ENCODE measurements at regions not wholly inside any gene's neighbourhood (a gene's known extent, or its start where the extent isn't known, plus 50 kb on each side); places are given as distances from the start of the nearest gene placed in this dataset.

DNA sequence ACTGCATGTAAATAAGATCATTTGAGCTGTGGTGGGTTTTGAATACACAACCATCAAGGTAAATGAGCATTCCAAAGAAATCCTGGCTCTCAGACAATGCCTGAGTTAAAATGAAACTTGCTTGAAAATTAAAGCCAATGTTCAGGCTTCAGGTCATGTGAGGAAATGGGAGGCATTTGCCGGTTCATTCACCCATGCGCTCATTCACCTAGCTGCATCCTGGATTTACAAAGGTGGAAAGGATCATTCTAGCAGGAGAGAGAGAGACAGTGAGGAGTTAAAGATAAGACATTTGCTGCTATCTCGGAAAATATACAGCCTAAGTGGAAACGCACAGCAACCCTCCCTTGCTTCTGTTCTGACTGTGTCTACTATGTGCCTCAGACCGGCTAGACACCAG, 143.8 kb upstream of the KLF4 start:
- peaks cover 1% of the 10 kb centered on the region for H3K4me1 Mint-ChIP-seq (ENCODE audit: low read depth, unreplicated experiment)
- Histone ChIP-seq H3K27ac (ENCODE audit: low read depth, low read length) (no peak overlapping the region), H3K27me3 (ENCODE audit: insufficient read depth, low read length) (peaks cover 4% of the 10 kb centered on the region), H3K4me1 (ENCODE audit: insufficient read depth, low read length) (peaks cover 5% of the 10 kb centered on the region), H2AFZ (ENCODE audit: low read depth, low read length) (no peak overlapping the region), H3K4me2 (ENCODE audit: low read length) (no peak overlapping the region), H3K79me2 (ENCODE audit: insufficient read depth, low read length) (no peaks in the 10 kb centered on the region), H3K36me3 (ENCODE audit: insufficient read depth, low read length) (no peaks in the 10 kb centered on the region), H4K20me1 (ENCODE audit: insufficient read depth, low read length) (no peaks in the 10 kb centered on the region), H3K9ac (ENCODE audit: low read length) (no peak overlapping the region), H3K4me3 (ENCODE audit: insufficient read depth, low read depth, low read length) (no peak overlapping the region), H3K9me3 (ENCODE audit: insufficient read depth, low read depth, low read length) (no peaks in the 10 kb centered on the region)
- peaks cover 29% of the 10 kb centered on the region for H3K27me3 Mint-ChIP-seq (ENCODE audit: low read depth, unreplicated experiment)
- FAIRE-seq (no peak), DNase-seq (ENCODE audit: low read depth) (no peak)
- H3K9me3 Mint-ChIP-seq (ENCODE audit: unreplicated experiment) = peaks cover 2% of the 10 kb centered on the region
- no peaks in the 10 kb centered on the region for H3K36me3 Mint-ChIP-seq (ENCODE audit: low read depth, unreplicated experiment)
- TF ChIP-seq, protein P1, sequence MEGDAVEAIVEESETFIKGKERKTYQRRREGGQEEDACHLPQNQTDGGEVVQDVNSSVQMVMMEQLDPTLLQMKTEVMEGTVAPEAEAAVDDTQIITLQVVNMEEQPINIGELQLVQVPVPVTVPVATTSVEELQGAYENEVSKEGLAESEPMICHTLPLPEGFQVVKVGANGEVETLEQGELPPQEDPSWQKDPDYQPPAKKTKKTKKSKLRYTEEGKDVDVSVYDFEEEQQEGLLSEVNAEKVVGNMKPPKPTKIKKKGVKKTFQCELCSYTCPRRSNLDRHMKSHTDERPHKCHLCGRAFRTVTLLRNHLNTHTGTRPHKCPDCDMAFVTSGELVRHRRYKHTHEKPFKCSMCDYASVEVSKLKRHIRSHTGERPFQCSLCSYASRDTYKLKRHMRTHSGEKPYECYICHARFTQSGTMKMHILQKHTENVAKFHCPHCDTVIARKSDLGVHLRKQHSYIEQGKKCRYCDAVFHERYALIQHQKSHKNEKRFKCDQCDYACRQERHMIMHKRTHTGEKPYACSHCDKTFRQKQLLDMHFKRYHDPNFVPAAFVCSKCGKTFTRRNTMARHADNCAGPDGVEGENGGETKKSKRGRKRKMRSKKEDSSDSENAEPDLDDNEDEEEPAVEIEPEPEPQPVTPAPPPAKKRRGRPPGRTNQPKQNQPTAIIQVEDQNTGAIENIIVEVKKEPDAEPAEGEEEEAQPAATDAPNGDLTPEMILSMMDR (IDR thresholded peaks at IDR 0.05; ENCODE audit: insufficient read depth, low read depth, low read length) = no peak
- no peak for TF ChIP-seq EZH2 (IDR thresholded peaks at IDR 0.05; ENCODE audit: insufficient read depth, low read length)
- H3K27ac Mint-ChIP-seq (ENCODE audit: unreplicated experiment) = no peak overlapping the region
- H3K4me3 Mint-ChIP-seq (ENCODE audit: unreplicated experiment) = no peak overlapping the region

DNA sequence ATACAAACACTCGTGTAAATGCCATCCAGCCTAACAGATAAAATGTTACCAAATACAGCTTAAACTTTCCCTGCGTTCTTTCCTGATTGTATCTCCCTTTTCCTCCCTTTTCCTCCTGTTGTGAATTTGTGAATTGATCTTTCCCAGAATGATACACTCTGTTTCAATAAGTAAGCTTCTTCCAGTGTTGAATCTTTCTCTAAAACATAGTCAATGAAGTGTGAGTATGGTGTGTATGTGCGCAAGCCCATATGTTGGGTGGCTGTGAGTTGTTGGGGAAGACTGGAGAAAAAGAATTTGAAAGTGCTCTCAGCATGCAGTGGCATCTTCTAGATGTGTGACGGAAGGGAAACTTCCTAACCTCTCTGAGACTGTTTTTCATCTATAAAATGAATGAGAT, 143.1 kb upstream of the KLF4 start:
- no peak for DNase-seq (ENCODE audit: low read depth)
- TF ChIP-seq EZH2 (IDR thresholded peaks at IDR 0.05; ENCODE audit: insufficient read depth, low read length) = no peak
- TF ChIP-seq, protein P1 (IDR thresholded peaks at IDR 0.05; ENCODE audit: insufficient read depth, low read depth, low read length) = no peak
- H4K20me1 ChIP-seq (ENCODE audit: insufficient read depth, low read length) = no peaks in the 10 kb centered on the region
- H3K27me3 ChIP-seq (ENCODE audit: insufficient read depth, low read length) = peaks cover 4% of the 10 kb centered on the region
- H3K4me3 ChIP-seq (ENCODE audit: insufficient read depth, low read depth, low read length) = no peak overlapping the region
- H3K9ac ChIP-seq (ENCODE audit: low read length) = no peak overlapping the region
- no peak overlapping the region for H3K27ac ChIP-seq (ENCODE audit: low read depth, low read length)
- peaks cover 5% of the 10 kb centered on the region for H3K4me1 ChIP-seq (ENCODE audit: insufficient read depth, low read length)
- no peaks in the 10 kb centered on the region for H3K36me3 ChIP-seq (ENCODE audit: insufficient read depth, low read length)
- no peaks in the 10 kb centered on the region for H3K79me2 ChIP-seq (ENCODE audit: insufficient read depth, low read length)
- H3K9me3 ChIP-seq (ENCODE audit: insufficient read depth, low read depth, low read length) = no peaks in the 10 kb centered on the region
- H3K27me3 Mint-ChIP-seq (ENCODE audit: low read depth, unreplicated experiment) = peaks cover 35% of the 10 kb centered on the region
- FAIRE-seq = no peak
- H3K4me2 ChIP-seq (ENCODE audit: low read length) = no peak overlapping the region
- H3K9me3 Mint-ChIP-seq (ENCODE audit: unreplicated experiment) = no peaks in the 10 kb centered on the region
- H3K36me3 Mint-ChIP-seq (ENCODE audit: low read depth, unreplicated experiment) = no peaks in the 10 kb centered on the region
- H3K27ac Mint-ChIP-seq (ENCODE audit: unreplicated experiment) = no peak overlapping the region
- no peak overlapping the region for H2AFZ ChIP-seq (ENCODE audit: low read depth, low read length)
- H3K4me3 Mint-ChIP-seq (ENCODE audit: unreplicated experiment) = no peak overlapping the region
- H3K4me1 Mint-ChIP-seq (ENCODE audit: low read depth, unreplicated experiment) = no peaks in the 10 kb centered on the region

DNA sequence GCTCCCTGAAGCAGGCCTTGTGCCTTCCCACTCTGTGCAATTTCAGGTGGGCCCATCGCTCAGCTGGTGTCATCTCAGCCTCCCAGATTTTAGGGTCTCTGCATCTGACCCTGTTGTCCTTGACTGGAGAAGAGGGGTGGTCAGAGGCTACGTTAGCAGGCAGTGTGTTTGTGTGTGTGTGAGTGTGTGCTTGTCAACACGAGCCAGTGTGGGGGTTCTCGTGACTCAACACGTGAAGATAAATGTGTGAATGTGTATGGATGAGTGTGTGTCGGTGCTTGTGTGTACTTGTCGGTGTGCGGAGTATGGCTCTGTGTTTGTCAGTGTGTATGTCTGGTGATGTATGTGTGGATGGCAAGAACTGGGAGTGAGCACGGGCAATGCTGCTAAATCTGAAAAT, 142.6 kb upstream of the KLF4 start:
- Mint-ChIP-seq H3K36me3 (ENCODE audit: low read depth, unreplicated experiment) (no peaks in the 10 kb centered on the region), H3K4me1 (ENCODE audit: low read depth, unreplicated experiment) (no peaks in the 10 kb centered on the region), H3K4me3 (ENCODE audit: unreplicated experiment) (no peak overlapping the region), H3K27me3 (ENCODE audit: low read depth, unreplicated experiment) (peaks cover 36% of the 10 kb centered on the region), H3K9me3 (ENCODE audit: unreplicated experiment) (no peaks in the 10 kb centered on the region), H3K27ac (ENCODE audit: unreplicated experiment) (no peak overlapping the region)
- H3K79me2 ChIP-seq (ENCODE audit: insufficient read depth, low read length) = no peaks in the 10 kb centered on the region
- no peaks in the 10 kb centered on the region for H4K20me1 ChIP-seq (ENCODE audit: insufficient read depth, low read length)
- DNase-seq (ENCODE audit: low read depth) (no peak), FAIRE-seq (peak; percentile 37)
- no peaks in the 10 kb centered on the region for H3K9me3 ChIP-seq (ENCODE audit: insufficient read depth, low read depth, low read length)
- peaks cover 4% of the 10 kb centered on the region for H3K27me3 ChIP-seq (ENCODE audit: insufficient read depth, low read length)
- no peaks in the 10 kb centered on the region for H3K36me3 ChIP-seq (ENCODE audit: insufficient read depth, low read length)
- TF ChIP-seq, protein P1 (IDR thresholded peaks at IDR 0.05; ENCODE audit: insufficient read depth, low read depth, low read length) = no peak
- no peak for TF ChIP-seq EZH2 (IDR thresholded peaks at IDR 0.05; ENCODE audit: insufficient read depth, low read length)
- no peak overlapping the region for H3K9ac ChIP-seq (ENCODE audit: low read length)
- no peak overlapping the region for H3K27ac ChIP-seq (ENCODE audit: low read depth, low read length)
- no peak overlapping the region for H3K4me2 ChIP-seq (ENCODE audit: low read length)
- H3K4me1 ChIP-seq (ENCODE audit: insufficient read depth, low read length) = peaks cover 3% of the 10 kb centered on the region
- no peak overlapping the region for H2AFZ ChIP-seq (ENCODE audit: low read depth, low read length)
- H3K4me3 ChIP-seq (ENCODE audit: insufficient read depth, low read depth, low read length) = no peak overlapping the region

All from astrocyte (in vitro differentiated cells and primary cell).